GM21786 (cell line): ENCODE measurements at regions not wholly inside any gene's neighbourhood (a gene's known extent, or its start where the extent isn't known, plus 50 kb on each side); places are given as distances from the start of the nearest gene placed in this dataset.

ENCODE experiments used
- ATAC-seq: cut with Tn5 transposase; IDR thresholded peaks from one replicate; pipeline ENCODE4 v1.9.1; 2021; ENCODE audit not compliant: unreplicated experiment

GRCh38 chr2:22992441-22992840 lies 392.5 kb upstream of the KLHL29 start:
- no peak for ATAC-seq

GRCh38 chr2:22993250-22993649 lies 391.7 kb upstream of the KLHL29 start:
- ATAC-seq = no peak

- ATAC-seq = no peak
Measured at GRCh38 chr2:22995576-22995975, 389.4 kb upstream of the KLHL29 start.

GRCh38 chr2:22996911-22997310 lies 388.1 kb upstream of the KLHL29 start:
- no peak for ATAC-seq

GRCh38 chr2:22998359-22998758 lies 386.6 kb upstream of the KLHL29 start:
- no peak for ATAC-seq

- ATAC-seq = no peak
Measured at GRCh38 chr2:22999951-23000350, 385.0 kb upstream of the KLHL29 start.

- no peak for ATAC-seq
Measured at GRCh38 chr2:23002234-23002633, 382.7 kb upstream of the KLHL29 start.

GRCh38 chr2:23005469-23005868 lies 379.5 kb upstream of the KLHL29 start:
- ATAC-seq = no peak

GRCh38 chr2:23007631-23008235 lies 377.2 kb upstream of the KLHL29 start:
- no peak for ATAC-seq

- ATAC-seq = no peak
Measured at GRCh38 chr2:23008440-23008839, 376.5 kb upstream of the KLHL29 start.

- ATAC-seq = no peak
Measured at GRCh38 chr2:23008951-23009350, 376.0 kb upstream of the KLHL29 start.

- no peak for ATAC-seq
Measured at GRCh38 chr2:23009545-23010149, 375.3 kb upstream of the KLHL29 start.

- ATAC-seq = no peak
Measured at GRCh38 chr2:23012499-23012898, 372.5 kb upstream of the KLHL29 start.

- ATAC-seq = no peak
Measured at GRCh38 chr2:23015651-23016200, 369.3 kb upstream of the KLHL29 start.

- ATAC-seq = no peak
Measured at GRCh38 chr2:23019476-23019875, 365.5 kb upstream of the KLHL29 start.

GRCh38 chr2:23020659-23021058 lies 364.3 kb upstream of the KLHL29 start:
- ATAC-seq = no peak

- no peak for ATAC-seq
Measured at GRCh38 chr2:23021311-23022120, 363.5 kb upstream of the KLHL29 start.

- ATAC-seq = no peak
Measured at GRCh38 chr2:23023722-23024121, 361.3 kb upstream of the KLHL29 start.

GRCh38 chr2:23026671-23027070 lies 358.3 kb upstream of the KLHL29 start:
- ATAC-seq = no peak

GRCh38 chr2:23027396-23027795 lies 357.6 kb upstream of the KLHL29 start:
- ATAC-seq = no peak

- no peak for ATAC-seq
Measured at GRCh38 chr2:23028106-23028505, 356.9 kb upstream of the KLHL29 start.

GRCh38 chr2:23029111-23029510 lies 355.9 kb upstream of the KLHL29 start:
- ATAC-seq = no peak
